ENCODE measurements at regions not wholly inside any gene's neighbourhood (a gene's known extent, or its start where the extent isn't known, plus 50 kb on each side); places are given as distances from the start of the nearest gene placed in this dataset.

- no peak overlapping the region for H2AFZ ChIP-seq
- H3K9ac ChIP-seq, result no peak overlapping the region
- no peak for TF ChIP-seq CTCF (IDR thresholded peaks at IDR 0.05)
- no peak overlapping the region for H3K27ac ChIP-seq
- H3K36me3 ChIP-seq (ENCODE audit: control insufficient read depth, insufficient read depth, low read length), result no peaks in the 10 kb centered on the region
- no peak overlapping the region for H3K4me2 ChIP-seq (ENCODE audit: low read length)
- H3K79me2 ChIP-seq, result peaks cover 11% of the 10 kb centered on the region
- no peaks in the 10 kb centered on the region for H3K27me3 ChIP-seq (ENCODE audit: control insufficient read depth, insufficient read depth, low read length)
- no peaks in the 10 kb centered on the region for H3K4me1 ChIP-seq
- H3K4me3 ChIP-seq (ENCODE audit: low read depth, low read length), result no peak overlapping the region
- no peaks in the 10 kb centered on the region for H3K9me3 ChIP-seq (ENCODE audit: control insufficient read depth, low read length)
Measured at GRCh38 chr13:99040536-99041131, 62.8 kb upstream of the DOCK9 start.

DNA sequence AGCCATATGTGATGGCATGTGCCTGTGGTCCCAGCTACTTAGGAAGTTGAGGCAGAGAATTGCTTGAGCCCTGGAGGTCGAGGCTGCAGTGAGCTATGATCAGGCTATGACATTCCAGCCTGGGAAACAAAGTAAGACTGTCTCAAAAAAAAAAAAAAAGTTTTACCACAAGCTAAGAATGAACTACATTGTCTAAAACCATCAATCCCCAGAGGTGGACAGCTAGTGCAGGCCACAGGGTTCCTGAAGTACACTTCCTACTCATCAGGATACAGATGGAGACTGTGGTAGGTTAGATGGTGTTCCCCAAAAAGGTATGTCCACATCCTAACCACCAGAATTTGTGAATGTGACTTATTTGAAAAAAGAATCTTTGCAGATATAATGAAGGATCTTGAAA is 63.5 kb upstream of the DOCK9 start:
- Histone ChIP-seq H3K4me1 (no peaks in the 10 kb centered on the region), H3K4me2 (ENCODE audit: low read length) (no peak overlapping the region), H3K79me2 (peaks cover 11% of the 10 kb centered on the region), H3K4me3 (ENCODE audit: low read depth, low read length) (no peak overlapping the region), H3K27me3 (ENCODE audit: control insufficient read depth, insufficient read depth, low read length) (no peaks in the 10 kb centered on the region), H3K9ac (no peak overlapping the region), H3K36me3 (ENCODE audit: control insufficient read depth, insufficient read depth, low read length) (no peaks in the 10 kb centered on the region), H2AFZ (no peak overlapping the region), H3K9me3 (ENCODE audit: control insufficient read depth, low read length) (no peaks in the 10 kb centered on the region), H3K27ac (no peak overlapping the region)
- no peak for TF ChIP-seq CTCF (IDR thresholded peaks at IDR 0.05)

- H3K27me3 ChIP-seq (ENCODE audit: control insufficient read depth, insufficient read depth, low read length), result no peaks in the 10 kb centered on the region
- no peak overlapping the region for H3K4me2 ChIP-seq (ENCODE audit: low read length)
- no peaks in the 10 kb centered on the region for H3K4me1 ChIP-seq
- H3K27ac ChIP-seq, result no peak overlapping the region
- H3K4me3 ChIP-seq (ENCODE audit: low read depth, low read length), result no peak overlapping the region
- peaks cover 11% of the 10 kb centered on the region for H3K79me2 ChIP-seq
- H3K36me3 ChIP-seq (ENCODE audit: control insufficient read depth, insufficient read depth, low read length), result no peaks in the 10 kb centered on the region
- H3K9me3 ChIP-seq (ENCODE audit: control insufficient read depth, low read length), result no peaks in the 10 kb centered on the region
- no peak for TF ChIP-seq CTCF (IDR thresholded peaks at IDR 0.05)
- no peak overlapping the region for H2AFZ ChIP-seq
- H3K9ac ChIP-seq, result no peak overlapping the region
Measured at GRCh38 chr13:99041788-99042187, 63.9 kb upstream of the DOCK9 start.

DNA sequence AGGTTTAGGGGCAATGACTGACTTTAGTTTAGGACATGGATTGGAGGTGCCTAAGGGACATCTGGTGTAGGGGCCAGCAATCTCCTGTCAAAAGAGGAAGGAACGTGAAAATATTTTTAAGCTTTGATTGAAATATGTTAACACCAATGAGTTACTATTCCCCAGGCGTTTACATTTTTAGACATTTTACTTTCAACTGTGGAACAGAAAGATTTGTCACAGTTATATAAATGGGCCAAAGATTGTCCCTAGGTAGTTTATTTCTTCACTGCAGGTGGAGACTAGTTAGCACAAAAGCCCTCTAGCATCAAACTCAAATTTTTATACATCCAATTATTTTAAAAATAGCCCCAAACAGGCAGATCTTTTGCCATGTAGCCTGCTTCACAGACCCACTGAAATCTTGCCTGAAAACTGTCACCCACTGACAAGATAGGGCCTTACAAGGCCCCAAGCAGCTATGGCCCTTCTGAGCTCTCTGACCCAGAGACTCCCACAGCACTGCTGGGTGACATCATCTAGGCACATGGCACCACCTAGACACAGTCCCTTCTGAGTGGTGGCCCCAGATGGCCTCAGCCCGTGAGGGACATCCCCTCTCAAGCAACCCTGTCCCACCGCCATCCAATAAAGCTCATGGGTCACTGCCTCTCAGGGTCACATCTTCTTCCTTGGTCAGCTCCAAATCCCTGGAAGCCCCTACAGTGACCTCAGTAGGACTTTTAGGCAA is 64.8 kb upstream of the DOCK9 start:
- no peak for TF ChIP-seq CTCF (IDR thresholded peaks at IDR 0.05)
- no peaks in the 10 kb centered on the region for H3K4me1 ChIP-seq

GRCh38 chr13:99043831-99044231 is 66.0 kb upstream of the DOCK9 start:
- H3K4me1 ChIP-seq, result no peaks in the 10 kb centered on the region
- H3K79me2 ChIP-seq, result peaks cover 11% of the 10 kb centered on the region
- H3K9ac ChIP-seq, result no peak overlapping the region
- no peaks in the 10 kb centered on the region for H3K27me3 ChIP-seq (ENCODE audit: control insufficient read depth, insufficient read depth, low read length)
- no peak overlapping the region for H3K4me3 ChIP-seq (ENCODE audit: low read depth, low read length)
- H3K4me2 ChIP-seq (ENCODE audit: low read length), result no peak overlapping the region
- H2AFZ ChIP-seq, result no peak overlapping the region
- H3K9me3 ChIP-seq (ENCODE audit: control insufficient read depth, low read length), result no peaks in the 10 kb centered on the region
- no peak overlapping the region for H3K27ac ChIP-seq
- no peaks in the 10 kb centered on the region for H3K36me3 ChIP-seq (ENCODE audit: control insufficient read depth, insufficient read depth, low read length)
- no peak for TF ChIP-seq CTCF (IDR thresholded peaks at IDR 0.05)

More for the DNA sequence above, 64.8 kb upstream of the DOCK9 start:
- H3K79me2 ChIP-seq, result peaks cover 11% of the 10 kb centered on the region
- no peak overlapping the region for H3K4me2 ChIP-seq (ENCODE audit: low read length)
- no peak overlapping the region for H3K27ac ChIP-seq
- H3K27me3 ChIP-seq (ENCODE audit: control insufficient read depth, insufficient read depth, low read length), result no peaks in the 10 kb centered on the region
- no peaks in the 10 kb centered on the region for H3K36me3 ChIP-seq (ENCODE audit: control insufficient read depth, insufficient read depth, low read length)
- H3K9me3 ChIP-seq (ENCODE audit: control insufficient read depth, low read length), result no peaks in the 10 kb centered on the region
- no peak overlapping the region for H3K4me3 ChIP-seq (ENCODE audit: low read depth, low read length)
- H3K9ac ChIP-seq, result no peak overlapping the region
- H2AFZ ChIP-seq, result no peak overlapping the region

Data from parathyroid adenoma (tissue), 2 donors.